ENCODE measurements at regions not wholly inside any gene's neighbourhood (a gene's known extent, or its start where the extent isn't known, plus 50 kb on each side); places are given as distances from the start of the nearest gene placed in this dataset.

GRCh38 chr2:139790136-139790535 is 1009.9 kb upstream of the NXPH2 start:
- no peak overlapping the region for H3K4me2 ChIP-seq (ENCODE audit: low read depth, low read length, poor library complexity, severe bottlenecking)
- no peaks in the 10 kb centered on the region for H3K9me3 ChIP-seq (ENCODE audit: insufficient read depth, low read length)
- H3F3A ChIP-seq (ENCODE audit: insufficient read depth), result no peaks in the 10 kb centered on the region
- TF ChIP-seq EZH2phosphoT487 (conservative IDR thresholded peaks at IDR 0.05; ENCODE audit: low read length), result no peak
- TF ChIP-seq CTCF (IDR thresholded peaks at IDR 0.05; ENCODE audit: insufficient read depth, low read length, poor library complexity, severe bottlenecking), result no peak
- H3K36me3 ChIP-seq (ENCODE audit: low read length), result no peaks in the 10 kb centered on the region
- no peaks in the 10 kb centered on the region for H3K79me2 ChIP-seq (ENCODE audit: insufficient read depth, low read length)
- H3K27ac ChIP-seq (ENCODE audit: low read depth, low read length), result no peak overlapping the region
- no peaks in the 10 kb centered on the region for H4K20me1 ChIP-seq (ENCODE audit: low read depth, low read length)
- no peak overlapping the region for H2AFZ ChIP-seq (ENCODE audit: low read depth, low read length, severe bottlenecking)
- no peaks in the 10 kb centered on the region for H3K9me2 ChIP-seq (replicated peaks; ENCODE audit: insufficient read depth, low read length)
- no peak overlapping the region for H3K4me3 ChIP-seq (ENCODE audit: insufficient read depth, low read length, poor library complexity, severe bottlenecking)
- H3K27me3 ChIP-seq (ENCODE audit: low read length), result no peaks in the 10 kb centered on the region
- no peak overlapping the region for H3K9ac ChIP-seq (ENCODE audit: low read length)

GRCh38 chr2:139778732-139779131 is 998.5 kb upstream of the NXPH2 start:
- Histone ChIP-seq H3K9me2 (replicated peaks; ENCODE audit: insufficient read depth, low read length) (no peaks in the 10 kb centered on the region), H3K9ac (ENCODE audit: low read length) (no peak overlapping the region), H3K27ac (ENCODE audit: low read depth, low read length) (no peak overlapping the region), H3K9me3 (ENCODE audit: insufficient read depth, low read length) (no peaks in the 10 kb centered on the region), H4K20me1 (ENCODE audit: low read depth, low read length) (no peaks in the 10 kb centered on the region), H3K4me3 (ENCODE audit: insufficient read depth, low read length, poor library complexity, severe bottlenecking) (no peak overlapping the region), H3K79me2 (ENCODE audit: insufficient read depth, low read length) (no peaks in the 10 kb centered on the region), H3F3A (ENCODE audit: insufficient read depth) (no peaks in the 10 kb centered on the region), H2AFZ (ENCODE audit: low read depth, low read length, severe bottlenecking) (no peak overlapping the region), H3K36me3 (ENCODE audit: low read length) (no peaks in the 10 kb centered on the region), H3K4me2 (ENCODE audit: low read depth, low read length, poor library complexity, severe bottlenecking) (no peak overlapping the region), H3K27me3 (ENCODE audit: low read length) (no peaks in the 10 kb centered on the region)
- TF ChIP-seq EZH2phosphoT487 (conservative IDR thresholded peaks at IDR 0.05; ENCODE audit: low read length) (no peak), CTCF (IDR thresholded peaks at IDR 0.05; ENCODE audit: insufficient read depth, low read length, poor library complexity, severe bottlenecking) (no peak)

GRCh38 chr2:139773720-139774277 is 993.6 kb upstream of the NXPH2 start:
- Histone ChIP-seq H3K27me3 (ENCODE audit: low read length) (no peaks in the 10 kb centered on the region), H2AFZ (ENCODE audit: low read depth, low read length, severe bottlenecking) (no peak overlapping the region), H3K4me2 (ENCODE audit: low read depth, low read length, poor library complexity, severe bottlenecking) (no peak overlapping the region), H3K9me3 (ENCODE audit: insufficient read depth, low read length) (no peaks in the 10 kb centered on the region), H3K79me2 (ENCODE audit: insufficient read depth, low read length) (no peaks in the 10 kb centered on the region), H3K27ac (ENCODE audit: low read depth, low read length) (no peak overlapping the region), H3F3A (ENCODE audit: insufficient read depth) (no peaks in the 10 kb centered on the region), H4K20me1 (ENCODE audit: low read depth, low read length) (no peaks in the 10 kb centered on the region), H3K9me2 (replicated peaks; ENCODE audit: insufficient read depth, low read length) (no peaks in the 10 kb centered on the region), H3K9ac (ENCODE audit: low read length) (no peak overlapping the region), H3K4me3 (ENCODE audit: insufficient read depth, low read length, poor library complexity, severe bottlenecking) (no peak overlapping the region), H3K36me3 (ENCODE audit: low read length) (no peaks in the 10 kb centered on the region)
- no peak for TF ChIP-seq CTCF (IDR thresholded peaks at IDR 0.05; ENCODE audit: insufficient read depth, low read length, poor library complexity, severe bottlenecking)
- no peak for TF ChIP-seq EZH2phosphoT487 (conservative IDR thresholded peaks at IDR 0.05; ENCODE audit: low read length)
